ENCODE measurements at regions not wholly inside any gene's neighbourhood (a gene's known extent, or its start where the extent isn't known, plus 50 kb on each side); places are given as distances from the start of the nearest gene placed in this dataset.

DNA sequence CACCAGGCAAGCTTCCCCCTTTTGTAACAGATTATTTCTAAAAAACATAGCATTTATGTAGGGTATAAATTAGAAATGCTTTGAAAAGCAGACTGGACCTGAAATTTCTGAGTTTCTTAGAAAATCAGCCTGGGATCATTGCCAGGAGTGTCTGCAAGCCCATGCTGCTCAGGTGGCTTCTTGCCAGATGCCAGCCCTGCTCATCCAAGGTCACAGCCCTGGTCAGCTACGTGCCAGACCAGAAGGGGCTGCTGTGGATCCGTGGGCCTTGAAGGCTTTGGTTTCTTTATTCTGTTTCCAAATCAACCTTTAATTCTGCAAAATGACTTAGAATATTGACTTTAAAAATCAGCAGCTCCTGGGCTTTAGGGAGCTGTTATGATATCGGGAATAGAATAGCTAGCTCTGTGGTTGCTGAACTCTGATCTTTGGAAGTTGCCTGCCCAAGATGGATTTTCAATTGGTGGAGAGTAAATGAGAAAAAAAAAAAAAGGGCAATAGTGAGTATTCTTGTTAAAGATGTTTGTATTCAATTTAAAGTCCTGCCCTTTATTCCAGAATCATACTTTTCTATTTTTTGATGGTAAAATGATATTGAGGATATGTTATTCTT lies 370.1 kb upstream of the ONECUT1 start:
- DNase-seq: no peak
- Histone ChIP-seq H3K36me3 (no peaks in the 10 kb centered on the region), H3K27ac (no peak overlapping the region), H3K9me3 (no peaks in the 10 kb centered on the region), H3K27me3 (no peaks in the 10 kb centered on the region), H3K4me1 (no peaks in the 10 kb centered on the region), H3K4me3 (no peak overlapping the region)
- TF ChIP-seq POLR2A (IDR thresholded peaks at IDR 0.05): no peak
- TF ChIP-seq, protein P1, sequence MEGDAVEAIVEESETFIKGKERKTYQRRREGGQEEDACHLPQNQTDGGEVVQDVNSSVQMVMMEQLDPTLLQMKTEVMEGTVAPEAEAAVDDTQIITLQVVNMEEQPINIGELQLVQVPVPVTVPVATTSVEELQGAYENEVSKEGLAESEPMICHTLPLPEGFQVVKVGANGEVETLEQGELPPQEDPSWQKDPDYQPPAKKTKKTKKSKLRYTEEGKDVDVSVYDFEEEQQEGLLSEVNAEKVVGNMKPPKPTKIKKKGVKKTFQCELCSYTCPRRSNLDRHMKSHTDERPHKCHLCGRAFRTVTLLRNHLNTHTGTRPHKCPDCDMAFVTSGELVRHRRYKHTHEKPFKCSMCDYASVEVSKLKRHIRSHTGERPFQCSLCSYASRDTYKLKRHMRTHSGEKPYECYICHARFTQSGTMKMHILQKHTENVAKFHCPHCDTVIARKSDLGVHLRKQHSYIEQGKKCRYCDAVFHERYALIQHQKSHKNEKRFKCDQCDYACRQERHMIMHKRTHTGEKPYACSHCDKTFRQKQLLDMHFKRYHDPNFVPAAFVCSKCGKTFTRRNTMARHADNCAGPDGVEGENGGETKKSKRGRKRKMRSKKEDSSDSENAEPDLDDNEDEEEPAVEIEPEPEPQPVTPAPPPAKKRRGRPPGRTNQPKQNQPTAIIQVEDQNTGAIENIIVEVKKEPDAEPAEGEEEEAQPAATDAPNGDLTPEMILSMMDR (IDR thresholded peaks at IDR 0.05): no peak
- intact Hi-C loops (cut with DNase I): no loop called here
- 37 to 56% methylated on average over 3 of the region's 3 CpGs for WGBS, 2 donors

DNA sequence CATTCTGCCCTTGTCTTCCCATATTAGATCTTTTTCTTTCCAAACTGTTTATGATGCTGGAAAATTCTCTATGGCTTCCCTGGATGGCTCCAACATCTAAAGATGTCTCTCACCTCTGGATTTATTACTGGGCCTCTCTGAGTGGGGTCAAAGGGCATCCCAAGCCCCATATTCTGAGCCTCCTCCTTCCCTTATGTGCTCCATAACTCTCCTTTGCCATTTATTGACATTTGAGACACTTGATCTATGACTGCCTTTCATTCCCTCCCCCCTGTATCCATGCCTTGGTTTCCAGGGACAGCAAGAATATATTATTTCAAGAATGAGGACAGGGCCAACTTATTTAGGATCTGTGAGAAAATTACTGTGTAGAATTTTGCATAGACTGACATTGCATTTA lies 369.3 kb upstream of the ONECUT1 start:
- Histone ChIP-seq H3K27ac (no peak overlapping the region), H3K9me3 (no peaks in the 10 kb centered on the region), H3K4me1 (no peaks in the 10 kb centered on the region), H3K27me3 (no peaks in the 10 kb centered on the region), H3K36me3 (no peaks in the 10 kb centered on the region), H3K4me3 (no peak overlapping the region)
- DNase-seq: no peak
- intact Hi-C loops (cut with DNase I): no loop called here
- TF ChIP-seq, protein P1 (IDR thresholded peaks at IDR 0.05): no peak
- TF ChIP-seq POLR2A (IDR thresholded peaks at IDR 0.05): no peak

DNA sequence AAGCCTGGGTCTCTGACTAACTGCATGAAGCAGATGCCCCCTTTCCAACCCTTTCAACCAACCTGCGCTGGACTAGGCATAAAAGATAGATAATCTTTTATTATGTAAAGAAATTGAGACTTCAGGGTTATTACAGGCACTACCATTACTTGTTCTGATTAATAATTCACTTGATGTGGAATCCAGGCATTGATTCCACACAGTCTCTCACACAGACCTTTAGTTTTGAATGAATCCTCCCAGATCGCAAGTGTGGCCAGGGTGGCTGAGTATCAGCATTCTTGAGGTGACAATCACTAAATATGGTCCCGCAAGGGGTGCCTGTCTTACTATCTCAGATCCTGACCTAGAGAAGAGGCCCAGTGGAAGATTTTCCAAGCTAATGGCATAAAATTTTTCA lies 368.9 kb upstream of the ONECUT1 start:
- intact Hi-C loops (cut with DNase I): no loop called here
- Histone ChIP-seq H3K36me3 (no peaks in the 10 kb centered on the region), H3K4me1 (no peaks in the 10 kb centered on the region), H3K27ac (no peak overlapping the region), H3K9me3 (no peaks in the 10 kb centered on the region), H3K4me3 (no peak overlapping the region), H3K27me3 (no peaks in the 10 kb centered on the region)
- 88 to 92% methylated on average over 3 of the region's 3 CpGs for WGBS, 2 donors
- DNase-seq: no peak
- TF ChIP-seq, protein P1 (IDR thresholded peaks at IDR 0.05): no peak
- TF ChIP-seq POLR2A (IDR thresholded peaks at IDR 0.05): no peak

DNA sequence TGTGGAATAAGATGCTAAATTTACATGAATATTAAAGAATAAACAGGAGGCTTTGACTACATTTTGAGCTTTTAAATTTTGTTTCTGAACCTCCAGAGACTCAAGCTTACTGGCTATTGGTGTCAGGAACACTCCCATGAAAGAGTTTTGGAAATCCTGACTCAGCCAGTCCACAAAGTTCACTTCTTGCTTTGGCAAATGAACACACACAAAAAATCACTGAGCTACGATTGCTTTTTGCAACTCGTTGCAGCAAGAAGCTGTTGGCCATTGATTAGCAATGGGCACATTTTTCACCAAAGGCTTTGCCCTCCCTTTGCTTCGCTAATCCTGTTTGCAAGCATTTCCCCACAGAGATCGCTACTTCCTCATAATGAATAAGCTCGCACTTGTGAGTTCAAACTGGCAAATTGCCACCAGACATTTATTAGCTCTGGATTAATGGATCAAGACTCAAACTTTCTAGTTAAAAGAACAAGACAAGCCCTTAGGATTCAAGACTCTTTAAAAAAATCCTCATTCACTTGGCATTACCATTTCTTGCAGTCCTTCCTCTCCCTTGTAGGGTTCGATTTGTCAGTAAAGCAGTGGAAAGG lies 343.2 kb upstream of the ONECUT1 start:
- no peak for DNase-seq
- H3K4me3 ChIP-seq: no peak overlapping the region
- no peak overlapping the region for H3K27ac ChIP-seq
- H3K4me1 ChIP-seq: no peaks in the 10 kb centered on the region
- WGBS, 2 donors: 17 to 20% methylated on average over 6 of the region's 6 CpGs
- intact Hi-C loops (cut with DNase I): no loop called here
- H3K36me3 ChIP-seq: no peaks in the 10 kb centered on the region
- peaks cover 0 to 7% (median 0%) of the 10 kb centered on the region in 4 donors for H3K27me3 ChIP-seq
- TF ChIP-seq, protein P1 (IDR thresholded peaks at IDR 0.05): no peak
- TF ChIP-seq POLR2A (IDR thresholded peaks at IDR 0.05): no peak
- H3K9me3 ChIP-seq: no peaks in the 10 kb centered on the region

DNA sequence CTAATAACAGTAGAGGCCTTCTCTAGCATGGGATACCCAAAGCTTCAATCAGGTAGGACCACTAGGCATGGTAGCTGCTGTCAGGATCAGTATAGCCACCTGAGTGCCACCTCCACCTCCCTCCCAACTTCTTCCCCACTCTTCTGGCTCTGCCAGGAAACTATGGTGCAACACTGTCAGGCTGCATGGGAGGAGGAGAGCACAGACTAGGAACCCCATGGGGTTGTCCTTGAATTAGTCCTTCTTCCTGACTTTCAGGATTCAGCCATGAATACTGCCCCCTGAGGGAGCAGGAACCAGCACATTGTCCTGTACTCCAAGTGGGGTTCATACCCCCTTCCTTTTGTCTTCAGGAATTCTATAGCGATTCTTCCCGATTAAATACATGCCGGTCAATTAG lies 340.8 kb upstream of the ONECUT1 start:
- WGBS, 2 donors: 92 to 94% methylated on average over 3 of the region's 3 CpGs
- H3K9me3 ChIP-seq: no peaks in the 10 kb centered on the region
- H3K4me1 ChIP-seq: no peaks in the 10 kb centered on the region
- peaks cover 0 to 7% (median 0%) of the 10 kb centered on the region in 4 donors for H3K27me3 ChIP-seq
- H3K36me3 ChIP-seq: no peaks in the 10 kb centered on the region
- intact Hi-C loops (cut with DNase I): no loop called here
- no peak for TF ChIP-seq POLR2A (IDR thresholded peaks at IDR 0.05)
- TF ChIP-seq, protein P1 (IDR thresholded peaks at IDR 0.05): no peak
- no peak overlapping the region for H3K27ac ChIP-seq
- no peak overlapping the region for H3K4me3 ChIP-seq
- DNase-seq: no peak
